Body of pancreas (tissue), 4 donors: ENCODE measurements at regions not wholly inside any gene's neighbourhood (a gene's known extent, or its start where the extent isn't known, plus 50 kb on each side); places are given as distances from the start of the nearest gene placed in this dataset.

ENCODE experiments used
- ATAC-seq: fragments of 150-250 bp; one replicate; pipeline ENCODE4 v1.9.1; 2016
- DNase-seq, 4 donors: peaks; one replicate each; pipeline ENCODE4 v3.0.0-alpha.2; 2019
- H3K27ac ChIP-seq, 4 donors: fragments of 200-600 bp; sonication (generic); 1 replicate in 3 of 4; 2 replicates in 1 of 4; pipeline versions ENCODE4 v1.5.1 to v1.6.1; 2016 to 2019; ENCODE audit warnings: mild to moderate bottlenecking in 1 of 4, mixed read lengths in 1 of 4, moderate library complexity in 1 of 4
- H3K27me3 ChIP-seq, 2 donors: fragments of 200-600 bp; sonication (generic); one replicate each; pipeline ENCODE4 v1.6.0; 2016; ENCODE audit warnings: mild to moderate bottlenecking in 1 of 2
- H3K36me3 ChIP-seq, 2 donors: fragments of 200-600 bp; sonication (generic); replicated peaks in 1 of 2; 2 replicates each; pipeline ENCODE4 v1.5.1; 2016; ENCODE audit warnings: low read depth in 2 of 2; ENCODE audit not compliant: insufficient read depth in 1 of 2
- H3K4me1 ChIP-seq: fragments of 200-600 bp; sonication (generic); one replicate; pipeline ENCODE4 v1.6.0; 2016
- H3K4me3 ChIP-seq, 2 donors: fragments of 200-600 bp; sonication (generic); 1 replicate in 1 of 2; 2 replicates in 1 of 2; pipeline ENCODE4 v1.5.1; 2016 to 2019
- H3K9me3 ChIP-seq, 3 donors: fragments of 200-600 bp; sonication (generic); 1 replicate in 2 of 3; 2 replicates in 1 of 3; pipeline ENCODE4 v1.5.1; 2016
- CTCF ChIP-seq, 7 experiments: fragments of 450-650 bp in 4 of 7; fragments of 200-600 bp in 3 of 7; sonication (generic) in 3 of 7; IDR thresholded peaks; one replicate each; pipeline ENCODE4 v1.5.1; 2016 to 2019; ENCODE audit warnings: antibody characterized with exemption in 7 of 7
- POLR2A ChIP-seq, 3 donors: fragments of 450-650 bp; IDR thresholded peaks; one replicate each; pipeline ENCODE4 v1.6.1; 2016; ENCODE audit warnings: antibody characterized with exemption in 3 of 3, mild to moderate bottlenecking in 2 of 3
- WGBS, 2 donors: methylation state at CpG; one replicate each; pipeline ENCODE4 v1.1.5; 2017; 5-methylcytosine and 5-hydroxymethylcytosine counted together
- intact Hi-C: fragments of 100-400 bp; cut with DNase I; formaldehyde crosslinking; loops from one replicate; pipeline ENCODE4 v1.15.1; 2023

GRCh38 chr1:218683242-218683641 lies 338.1 kb downstream of the TGFB2 start:
- intact Hi-C loops: no loop called here
- Histone ChIP-seq H3K9me3 (no peaks in the 10 kb centered on the region), H3K36me3 (no peaks in the 10 kb centered on the region), H3K4me1 (no peaks in the 10 kb centered on the region), H3K27ac (no peak overlapping the region), H3K4me3 (no peak overlapping the region), H3K27me3 (no peaks in the 10 kb centered on the region)
- WGBS, 2 donors: 44 to 65% methylated on average over 2 of the region's 2 CpGs
- DNase-seq: no peak
- no peak for ATAC-seq
- no peak for TF ChIP-seq CTCF (IDR thresholded peaks at IDR 0.05)
- TF ChIP-seq POLR2A (IDR thresholded peaks at IDR 0.05): no peak

- Histone ChIP-seq H3K9me3 (no peaks in the 10 kb centered on the region), H3K27me3 (no peaks in the 10 kb centered on the region), H3K4me1 (no peaks in the 10 kb centered on the region), H3K4me3 (no peak overlapping the region), H3K27ac (no peak overlapping the region), H3K36me3 (no peaks in the 10 kb centered on the region)
- TF ChIP-seq CTCF (IDR thresholded peaks at IDR 0.05): no peak
- TF ChIP-seq POLR2A (IDR thresholded peaks at IDR 0.05): no peak
- intact Hi-C loops: no loop called here
- no peak for DNase-seq
- no peak for ATAC-seq
Observed at GRCh38 chr1:218686258-218686657, 341.1 kb downstream of the TGFB2 start.

- Histone ChIP-seq H3K9me3 (no peaks in the 10 kb centered on the region), H3K27me3 (no peaks in the 10 kb centered on the region), H3K27ac (no peak overlapping the region), H3K4me3 (no peak overlapping the region), H3K4me1 (no peaks in the 10 kb centered on the region), H3K36me3 (no peaks in the 10 kb centered on the region)
- 79 to 89% methylated on average over 1 of the region's 1 CpG for WGBS, 2 donors
- intact Hi-C loops: no loop called here
- DNase-seq (no peak), ATAC-seq (no peak)
- TF ChIP-seq CTCF (IDR thresholded peaks at IDR 0.05): no peak
- TF ChIP-seq POLR2A (IDR thresholded peaks at IDR 0.05): no peak
Observed at GRCh38 chr1:218686761-218687160, 341.6 kb downstream of the TGFB2 start.

- Histone ChIP-seq H3K36me3 (no peaks in the 10 kb centered on the region), H3K27me3 (no peaks in the 10 kb centered on the region), H3K4me3 (no peak overlapping the region), H3K27ac (no peak overlapping the region), H3K4me1 (no peaks in the 10 kb centered on the region), H3K9me3 (no peaks in the 10 kb centered on the region)
- TF ChIP-seq POLR2A (IDR thresholded peaks at IDR 0.05) (no peak), CTCF (IDR thresholded peaks at IDR 0.05) (no peak)
- WGBS, 2 donors: 58 to 62% methylated on average over 2 of the region's 2 CpGs
- intact Hi-C loops: no loop called here
- ATAC-seq (no peak), DNase-seq (no peak)
Observed at GRCh38 chr1:218692808-218693207, 347.7 kb downstream of the TGFB2 start.

- Histone ChIP-seq H3K27me3 (no peaks in the 10 kb centered on the region), H3K36me3 (no peaks in the 10 kb centered on the region), H3K4me1 (no peaks in the 10 kb centered on the region), H3K9me3 (no peaks in the 10 kb centered on the region), H3K4me3 (no peak overlapping the region), H3K27ac (no peak overlapping the region)
- TF ChIP-seq POLR2A (IDR thresholded peaks at IDR 0.05) (no peak), CTCF (IDR thresholded peaks at IDR 0.05) (no peak)
- ATAC-seq (no peak), DNase-seq (no peak)
- WGBS, 2 donors: 29 to 53% methylated on average over 2 of the region's 2 CpGs
- intact Hi-C loops: no loop called here
Observed at GRCh38 chr1:218693599-218693998, 348.5 kb downstream of the TGFB2 start.
